ENCODE measurements at regions not wholly inside any gene's neighbourhood (a gene's known extent, or its start where the extent isn't known, plus 50 kb on each side); places are given as distances from the start of the nearest gene placed in this dataset.

DNA sequence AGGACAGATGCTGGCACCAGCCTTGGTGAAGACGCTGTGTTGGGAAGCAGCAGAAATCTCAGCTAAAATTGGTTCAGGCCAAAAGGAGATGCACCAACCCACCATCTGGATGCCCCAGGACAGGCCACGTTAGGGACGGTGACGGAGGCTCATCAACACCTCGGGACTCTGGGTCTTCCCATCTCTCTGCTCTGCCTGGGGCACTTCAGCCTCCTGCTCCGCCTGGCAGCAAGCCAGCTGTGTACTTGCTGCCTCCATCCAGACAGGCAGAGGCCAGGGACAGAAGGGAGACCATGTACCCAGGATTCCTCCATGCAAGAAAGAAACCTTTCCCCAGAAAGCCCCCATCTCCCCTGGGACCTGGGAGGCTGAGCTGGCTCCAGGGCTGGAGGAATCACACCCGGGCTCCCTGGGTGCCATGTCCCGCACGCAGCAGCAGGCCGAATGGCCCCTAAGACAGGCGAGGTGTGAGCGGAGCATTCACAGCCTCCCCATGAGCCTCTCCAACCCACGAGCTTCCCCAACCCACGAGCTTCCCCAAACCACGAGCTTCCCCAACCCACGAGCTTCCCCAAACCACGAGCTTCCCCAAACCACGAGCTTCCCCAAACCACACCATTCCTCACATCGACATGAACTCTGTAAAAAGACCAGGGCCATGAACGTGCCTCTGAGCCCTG lies 274.5 kb downstream of the C16orf95 start:
- TF ChIP-seq, protein P1, sequence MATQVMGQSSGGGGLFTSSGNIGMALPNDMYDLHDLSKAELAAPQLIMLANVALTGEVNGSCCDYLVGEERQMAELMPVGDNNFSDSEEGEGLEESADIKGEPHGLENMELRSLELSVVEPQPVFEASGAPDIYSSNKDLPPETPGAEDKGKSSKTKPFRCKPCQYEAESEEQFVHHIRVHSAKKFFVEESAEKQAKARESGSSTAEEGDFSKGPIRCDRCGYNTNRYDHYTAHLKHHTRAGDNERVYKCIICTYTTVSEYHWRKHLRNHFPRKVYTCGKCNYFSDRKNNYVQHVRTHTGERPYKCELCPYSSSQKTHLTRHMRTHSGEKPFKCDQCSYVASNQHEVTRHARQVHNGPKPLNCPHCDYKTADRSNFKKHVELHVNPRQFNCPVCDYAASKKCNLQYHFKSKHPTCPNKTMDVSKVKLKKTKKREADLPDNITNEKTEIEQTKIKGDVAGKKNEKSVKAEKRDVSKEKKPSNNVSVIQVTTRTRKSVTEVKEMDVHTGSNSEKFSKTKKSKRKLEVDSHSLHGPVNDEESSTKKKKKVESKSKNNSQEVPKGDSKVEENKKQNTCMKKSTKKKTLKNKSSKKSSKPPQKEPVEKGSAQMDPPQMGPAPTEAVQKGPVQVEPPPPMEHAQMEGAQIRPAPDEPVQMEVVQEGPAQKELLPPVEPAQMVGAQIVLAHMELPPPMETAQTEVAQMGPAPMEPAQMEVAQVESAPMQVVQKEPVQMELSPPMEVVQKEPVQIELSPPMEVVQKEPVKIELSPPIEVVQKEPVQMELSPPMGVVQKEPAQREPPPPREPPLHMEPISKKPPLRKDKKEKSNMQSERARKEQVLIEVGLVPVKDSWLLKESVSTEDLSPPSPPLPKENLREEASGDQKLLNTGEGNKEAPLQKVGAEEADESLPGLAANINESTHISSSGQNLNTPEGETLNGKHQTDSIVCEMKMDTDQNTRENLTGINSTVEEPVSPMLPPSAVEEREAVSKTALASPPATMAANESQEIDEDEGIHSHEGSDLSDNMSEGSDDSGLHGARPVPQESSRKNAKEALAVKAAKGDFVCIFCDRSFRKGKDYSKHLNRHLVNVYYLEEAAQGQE (IDR thresholded peaks at IDR 0.05; ENCODE audit: insufficient read depth in 1 of 2, low read depth in 2 of 2, low read length in 2 of 2) = no peak
- no peak for TF ChIP-seq SIN3A (IDR thresholded peaks at IDR 0.05; ENCODE audit: borderline replicate concordance, insufficient read depth, low read length)
- TF ChIP-seq FOXP2 (optimal IDR thresholded peaks at IDR 0.05; ENCODE audit: borderline replicate concordance, extremely low read depth, extremely low read length, insufficient read depth) = no peak
- no peak for TF ChIP-seq POLR2AphosphoS5 (IDR thresholded peaks at IDR 0.05; ENCODE audit: low read depth, low read length)
- TF ChIP-seq TAF1 (IDR thresholded peaks at IDR 0.05; ENCODE audit: borderline replicate concordance, insufficient read depth, low read length) = no peak

DNA sequence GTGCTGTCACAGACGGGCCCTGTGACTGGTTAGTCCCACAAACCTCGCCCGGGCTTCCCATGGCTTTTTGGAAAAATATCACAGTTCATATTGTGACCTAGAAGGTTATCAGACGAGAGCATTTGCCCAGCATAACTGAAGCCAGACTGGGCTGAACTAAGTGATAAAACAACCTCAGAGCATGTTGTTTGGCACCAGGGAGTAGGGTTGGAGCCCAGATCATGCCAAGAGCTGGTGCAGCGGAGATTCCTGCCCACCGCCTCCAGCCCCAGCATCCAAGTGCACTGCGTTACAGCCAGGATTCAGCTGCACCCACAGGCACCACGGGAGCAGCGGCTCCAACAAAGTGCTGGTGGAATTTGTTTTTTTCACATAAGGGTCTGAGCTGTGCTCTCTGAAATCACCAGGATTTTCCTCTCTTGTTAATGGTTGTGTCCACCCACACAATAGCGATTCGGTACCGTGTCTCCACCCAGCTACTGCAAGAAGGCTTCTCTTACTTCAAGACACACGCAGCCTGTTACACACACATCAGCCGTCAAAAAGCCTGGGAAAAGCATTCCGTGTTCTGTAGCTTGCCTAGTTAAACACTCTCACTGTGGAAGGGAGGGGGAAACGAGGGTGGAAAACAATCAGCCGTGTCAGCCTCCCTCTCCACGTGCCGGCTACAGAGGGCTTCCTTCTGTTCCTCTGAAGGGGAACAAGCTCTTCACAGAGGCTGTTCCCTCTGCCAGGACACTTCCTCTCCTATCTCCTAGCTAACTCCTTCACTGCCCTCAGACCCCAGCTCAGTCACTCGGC lies 273.8 kb downstream of the C16orf95 start:
- TF ChIP-seq, protein P1 (IDR thresholded peaks at IDR 0.05; ENCODE audit: insufficient read depth in 1 of 2, low read depth in 2 of 2, low read length in 2 of 2) = no peak
- no peak for TF ChIP-seq SIN3A (IDR thresholded peaks at IDR 0.05; ENCODE audit: borderline replicate concordance, insufficient read depth, low read length)
- no peak for TF ChIP-seq TAF1 (IDR thresholded peaks at IDR 0.05; ENCODE audit: borderline replicate concordance, insufficient read depth, low read length)
- TF ChIP-seq FOXP2 (optimal IDR thresholded peaks at IDR 0.05; ENCODE audit: borderline replicate concordance, extremely low read depth, extremely low read length, insufficient read depth) = no peak
- TF ChIP-seq POLR2AphosphoS5 (IDR thresholded peaks at IDR 0.05; ENCODE audit: low read depth, low read length) = no peak

DNA sequence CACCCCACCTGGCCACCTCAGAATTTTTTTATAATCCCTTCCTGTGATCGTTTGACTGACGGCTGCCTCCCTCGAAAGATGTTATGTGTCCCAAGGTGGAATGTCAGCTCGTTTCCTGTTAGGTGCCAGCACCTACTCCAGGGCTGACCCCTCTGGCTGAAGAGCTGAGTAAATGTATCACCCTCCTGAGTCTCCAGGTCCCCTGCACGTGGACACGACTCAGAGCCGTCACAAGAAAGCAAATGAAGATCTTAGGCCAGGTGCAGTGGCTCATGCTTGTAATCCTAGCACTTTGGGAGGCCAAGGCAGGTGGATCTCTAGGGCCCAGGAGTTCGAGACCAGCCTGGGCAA lies 273.2 kb downstream of the C16orf95 start:
- no peak for TF ChIP-seq SIN3A (IDR thresholded peaks at IDR 0.05; ENCODE audit: borderline replicate concordance, insufficient read depth, low read length)
- no peak for TF ChIP-seq TAF1 (IDR thresholded peaks at IDR 0.05; ENCODE audit: borderline replicate concordance, insufficient read depth, low read length)
- TF ChIP-seq POLR2AphosphoS5 (IDR thresholded peaks at IDR 0.05; ENCODE audit: low read depth, low read length) = no peak
- TF ChIP-seq, protein P1 (IDR thresholded peaks at IDR 0.05; ENCODE audit: insufficient read depth in 1 of 2, low read depth in 2 of 2, low read length in 2 of 2) = no peak
- no peak for TF ChIP-seq FOXP2 (optimal IDR thresholded peaks at IDR 0.05; ENCODE audit: borderline replicate concordance, extremely low read depth, extremely low read length, insufficient read depth)

DNA sequence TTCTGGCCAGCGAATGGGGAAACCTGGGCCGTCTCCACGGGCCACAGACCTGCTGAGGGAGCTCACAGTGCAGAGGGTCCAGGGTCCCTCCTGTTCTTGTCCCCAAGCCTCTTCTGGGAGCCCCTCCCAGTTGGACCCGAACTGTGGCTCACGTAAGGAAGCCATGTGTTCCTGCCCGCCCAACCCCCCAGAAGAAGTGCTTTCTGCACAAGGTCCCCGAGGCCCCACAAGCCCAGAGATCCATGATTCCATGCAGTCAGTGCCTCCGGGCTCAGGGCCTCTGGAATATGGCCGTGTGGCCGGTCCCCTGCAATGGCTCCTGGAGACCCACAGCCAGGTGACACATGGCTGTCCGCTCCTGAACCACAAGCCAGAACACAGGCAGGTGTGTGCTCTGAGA lies 272.4 kb downstream of the C16orf95 start:
- TF ChIP-seq TAF1 (IDR thresholded peaks at IDR 0.05; ENCODE audit: borderline replicate concordance, insufficient read depth, low read length) = no peak
- TF ChIP-seq, protein P1 (IDR thresholded peaks at IDR 0.05; ENCODE audit: insufficient read depth in 1 of 2, low read depth in 2 of 2, low read length in 2 of 2) = no peak
- no peak for TF ChIP-seq SIN3A (IDR thresholded peaks at IDR 0.05; ENCODE audit: borderline replicate concordance, insufficient read depth, low read length)
- TF ChIP-seq FOXP2 (optimal IDR thresholded peaks at IDR 0.05; ENCODE audit: borderline replicate concordance, extremely low read depth, extremely low read length, insufficient read depth) = no peak
